NCI-H2227 (cell line): ENCODE measurements at regions not wholly inside any gene's neighbourhood (a gene's known extent, or its start where the extent isn't known, plus 50 kb on each side); places are given as distances from the start of the nearest gene placed in this dataset.
"Not testable (repeated sequence)": the region's sequence is repeated elsewhere in the genome, so short reads cannot be mapped to it uniquely, and the experiment has no call there.

Source experiments
- DNase-seq: peaks from one replicate; lab custom pipeline; 2025; ENCODE audit not compliant: unreplicated experiment; lab: John Stamatoyannopoulos, UW

- no peak for DNase-seq
Measured at GRCh38 chr7:110186334-110186733, 904.6 kb upstream of the LRRN3 start.

- no peak for DNase-seq
Measured at GRCh38 chr7:110187877-110188554, 902.9 kb upstream of the LRRN3 start.

- DNase-seq: no peak
Measured at GRCh38 chr7:110204527-110204926, 886.4 kb upstream of the LRRN3 start.

- DNase-seq: no peak
Measured at GRCh38 chr7:110205899-110206298, 885.0 kb upstream of the LRRN3 start.

GRCh38 chr7:110209884-110210283 is 881.0 kb upstream of the LRRN3 start:
- no peak for DNase-seq

- DNase-seq: no peak
Measured at GRCh38 chr7:110210941-110211608, 879.9 kb upstream of the LRRN3 start.

- DNase-seq: no peak
Measured at GRCh38 chr7:110224643-110225042, 866.3 kb upstream of the LRRN3 start.

- no peak for DNase-seq
Measured at GRCh38 chr7:110246118-110246517, 844.8 kb upstream of the LRRN3 start.

GRCh38 chr7:110253093-110253492 is 837.8 kb upstream of the LRRN3 start:
- DNase-seq: no peak

- no peak for DNase-seq
Measured at GRCh38 chr7:110257673-110258072, 833.3 kb upstream of the LRRN3 start.

GRCh38 chr7:110262251-110262650 is 828.7 kb upstream of the LRRN3 start:
- DNase-seq: no peak

- peak; percentile 4 for DNase-seq
Measured at GRCh38 chr7:110264288-110264687, 826.6 kb upstream of the LRRN3 start.

- DNase-seq: no peak
Measured at GRCh38 chr7:110281362-110281761, 809.6 kb upstream of the LRRN3 start.

GRCh38 chr7:110283056-110283455 is 807.9 kb upstream of the LRRN3 start:
- no peak for DNase-seq

- no peak for DNase-seq
Measured at GRCh38 chr7:110291430-110291829, 799.5 kb upstream of the LRRN3 start.

- no peak for DNase-seq
Measured at GRCh38 chr7:110296321-110296720, 794.6 kb upstream of the LRRN3 start.

GRCh38 chr7:110307776-110308175 is 783.2 kb upstream of the LRRN3 start:
- no peak for DNase-seq

GRCh38 chr7:110308791-110309190 is 782.1 kb upstream of the LRRN3 start:
- no peak for DNase-seq

- no peak for DNase-seq
Measured at GRCh38 chr7:110309941-110310340, 781.0 kb upstream of the LRRN3 start.

GRCh38 chr7:110311556-110311955 is 779.4 kb upstream of the LRRN3 start:
- DNase-seq: no peak

GRCh38 chr7:110317541-110318265 is 773.2 kb upstream of the LRRN3 start:
- no peak for DNase-seq

- not testable (repeated sequence) for DNase-seq
Measured at GRCh38 chr7:110320285-110320684, 770.6 kb upstream of the LRRN3 start.
